SK-N-MC (cell line): ENCODE measurements at regions not wholly inside any gene's neighbourhood (a gene's known extent, or its start where the extent isn't known, plus 50 kb on each side); places are given as distances from the start of the nearest gene placed in this dataset.

ENCODE experiments used
- EZH2 ChIP-seq: fragments of 200-600 bp; sonication (generic); IDR thresholded peaks from one replicate; pipeline ENCODE4 v1.6.1; 2017; ENCODE audit warnings: antibody characterized with exemption
- POLR2AphosphoS5 ChIP-seq: IDR thresholded peaks from 2 replicates; pipeline ENCODE4 v1.6.1; 2012; ENCODE audit warnings: mild to moderate bottlenecking, low read depth, low read length, borderline replicate concordance

GRCh38 chr18:71707985-71708500 is 836.1 kb downstream of the CBLN2 start:
- TF ChIP-seq EZH2 = no peak
- no peak for TF ChIP-seq POLR2AphosphoS5
